OCI-LY3 (cell line): ENCODE measurements at regions not wholly inside any gene's neighbourhood (a gene's known extent, or its start where the extent isn't known, plus 50 kb on each side); places are given as distances from the start of the nearest gene placed in this dataset.

Experiments used
- EZH2phosphoT487 ChIP-seq: fragments of 200-600 bp; shearing (Covaris generic); IDR thresholded peaks from 2 replicates; pipeline ENCODE4 v1.6.1; 2018; ENCODE audit warnings: antibody characterized with exemption, mixed run types, low read depth
- TF ChIP-seq, protein P1 (sequence below): fragments of 200-600, 300-600 bp; sonication (generic); IDR thresholded peaks from 2 replicates; pipeline ENCODE4 v1.5.1; 2014; ENCODE audit warnings: antibody characterized with exemption, low read length, low read depth

DNA sequence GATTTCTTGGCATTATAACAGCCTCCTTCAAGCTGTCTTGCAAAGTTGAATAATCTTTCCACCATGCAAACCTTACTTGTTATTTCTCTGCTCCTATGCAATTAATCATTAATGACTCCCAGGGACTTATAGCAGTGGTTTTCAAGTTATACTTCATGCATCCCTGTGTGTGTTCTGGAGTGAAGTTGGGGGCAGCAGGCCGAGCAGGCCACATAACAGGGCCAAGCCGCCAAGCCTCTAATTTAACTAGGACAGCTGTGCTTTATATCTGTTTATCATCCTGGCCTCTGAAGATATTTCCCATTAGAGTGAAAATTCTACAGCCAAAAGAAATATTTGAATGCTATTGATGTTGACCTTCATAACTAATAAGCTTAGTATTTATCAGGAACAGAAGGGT, 133.5 kb upstream of the PAK3 start:
- TF ChIP-seq, protein P1, sequence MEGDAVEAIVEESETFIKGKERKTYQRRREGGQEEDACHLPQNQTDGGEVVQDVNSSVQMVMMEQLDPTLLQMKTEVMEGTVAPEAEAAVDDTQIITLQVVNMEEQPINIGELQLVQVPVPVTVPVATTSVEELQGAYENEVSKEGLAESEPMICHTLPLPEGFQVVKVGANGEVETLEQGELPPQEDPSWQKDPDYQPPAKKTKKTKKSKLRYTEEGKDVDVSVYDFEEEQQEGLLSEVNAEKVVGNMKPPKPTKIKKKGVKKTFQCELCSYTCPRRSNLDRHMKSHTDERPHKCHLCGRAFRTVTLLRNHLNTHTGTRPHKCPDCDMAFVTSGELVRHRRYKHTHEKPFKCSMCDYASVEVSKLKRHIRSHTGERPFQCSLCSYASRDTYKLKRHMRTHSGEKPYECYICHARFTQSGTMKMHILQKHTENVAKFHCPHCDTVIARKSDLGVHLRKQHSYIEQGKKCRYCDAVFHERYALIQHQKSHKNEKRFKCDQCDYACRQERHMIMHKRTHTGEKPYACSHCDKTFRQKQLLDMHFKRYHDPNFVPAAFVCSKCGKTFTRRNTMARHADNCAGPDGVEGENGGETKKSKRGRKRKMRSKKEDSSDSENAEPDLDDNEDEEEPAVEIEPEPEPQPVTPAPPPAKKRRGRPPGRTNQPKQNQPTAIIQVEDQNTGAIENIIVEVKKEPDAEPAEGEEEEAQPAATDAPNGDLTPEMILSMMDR = no peak
- TF ChIP-seq EZH2phosphoT487 = no peak
